ENCODE measurements at regions not wholly inside any gene's neighbourhood (a gene's known extent, or its start where the extent isn't known, plus 50 kb on each side); places are given as distances from the start of the nearest gene placed in this dataset.
"Not testable (repeated sequence)": the region's sequence is repeated elsewhere in the genome, so short reads cannot be mapped to it uniquely, and the experiment has no call there.

GRCh38 chr2:48205137-48205798 lies 109.2 kb upstream of the FOXN2 start:
- no peak overlapping the region for H3K27ac ChIP-seq
- peaks cover 0 to 9% (median 0%) of the 10 kb centered on the region in 4 donors for H3K4me1 ChIP-seq
- no peaks in the 10 kb centered on the region for H3K36me3 ChIP-seq
- H3K27me3 ChIP-seq, result no peaks in the 10 kb centered on the region
- H3K4me3 ChIP-seq, result no peak overlapping the region
- no peak for DNase-seq
- H3K9me3 ChIP-seq, result no peaks in the 10 kb centered on the region
- no peak for TF ChIP-seq CTCF (IDR thresholded peaks at IDR 0.05)
- intact Hi-C loops (cut with DNase I; ENCODE audit: low total_unique reads), result no loop called here

- DNase-seq; H3K36me3 ChIP-seq; intact Hi-C loops (cut with DNase I; ENCODE audit: low total_unique reads); H3K27ac ChIP-seq; H3K4me3 ChIP-seq; H3K27me3 ChIP-seq; H3K4me1 ChIP-seq; H3K9me3 ChIP-seq: not testable (repeated sequence)
Observed at GRCh38 chr2:48206056-48206656, 108.3 kb upstream of the FOXN2 start.

DNA sequence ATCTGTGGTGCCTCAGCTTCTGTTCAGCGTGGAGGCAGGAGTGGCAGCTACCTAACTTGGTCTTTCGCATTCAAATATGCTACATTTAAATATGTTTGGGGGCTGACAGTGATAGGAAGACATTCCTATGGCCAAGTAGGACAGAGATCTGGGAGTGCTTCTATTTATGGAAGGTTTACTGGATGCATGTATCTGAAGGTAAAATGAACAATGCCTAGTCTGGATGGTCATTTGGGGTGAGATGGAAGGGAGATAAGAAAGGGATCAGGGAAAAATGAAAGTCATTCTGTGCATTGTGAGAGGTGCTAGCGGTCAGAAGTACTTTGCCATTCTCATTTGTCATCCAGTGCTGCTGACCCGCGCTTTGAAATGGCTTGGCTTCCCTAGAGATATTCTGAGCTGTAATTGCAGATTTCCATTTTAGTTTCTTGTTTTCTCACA lies 107.3 kb upstream of the FOXN2 start:
- no peak for TF ChIP-seq CTCF (IDR thresholded peaks at IDR 0.05)
- H3K27me3 ChIP-seq, result no peaks in the 10 kb centered on the region
- intact Hi-C loops (cut with DNase I; ENCODE audit: low total_unique reads), result no loop called here
- no peak for DNase-seq
- H3K27ac ChIP-seq, result no peak overlapping the region
- no peaks in the 10 kb centered on the region for H3K9me3 ChIP-seq
- no peaks in the 10 kb centered on the region for H3K36me3 ChIP-seq
- peaks cover 0 to 9% (median 0%) of the 10 kb centered on the region in 4 donors for H3K4me1 ChIP-seq
- H3K4me3 ChIP-seq, result no peak overlapping the region

DNA sequence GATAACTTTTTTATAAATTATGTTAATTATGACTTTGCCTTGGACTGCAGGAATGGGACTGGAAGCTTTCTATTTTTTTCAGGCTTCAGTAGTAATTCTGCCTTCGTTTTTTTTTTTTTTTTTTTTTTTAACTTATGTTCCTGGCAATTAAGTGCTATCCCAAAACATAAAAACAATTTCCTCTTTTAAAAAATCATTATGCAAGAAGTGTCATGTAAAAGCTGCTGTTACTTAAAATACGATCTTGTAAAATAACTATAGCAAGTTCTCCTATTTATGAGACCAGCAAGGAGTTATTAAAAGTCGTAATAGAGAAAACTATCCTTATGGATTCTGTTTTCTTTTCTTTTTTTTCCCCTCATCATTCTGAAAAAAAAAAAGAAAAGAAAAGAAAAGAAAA lies 106.6 kb upstream of the FOXN2 start:
- DNase-seq, result no peak
- Histone ChIP-seq H3K4me3 (no peak overlapping the region), H3K27me3 (no peaks in the 10 kb centered on the region), H3K9me3 (no peaks in the 10 kb centered on the region), H3K27ac (no peak overlapping the region), H3K36me3 (no peaks in the 10 kb centered on the region), H3K4me1 (peaks cover 0 to 9% (median 0%) of the 10 kb centered on the region in 4 donors)
- no peak for TF ChIP-seq CTCF (IDR thresholded peaks at IDR 0.05)
- intact Hi-C loops (cut with DNase I; ENCODE audit: low total_unique reads), result no loop called here

GRCh38 chr2:48209214-48209885 lies 105.1 kb upstream of the FOXN2 start:
- Histone ChIP-seq H3K36me3 (no peaks in the 10 kb centered on the region), H3K4me1 (peaks cover 0 to 9% (median 0%) of the 10 kb centered on the region in 4 donors), H3K9me3 (no peaks in the 10 kb centered on the region), H3K27ac (no peak overlapping the region), H3K4me3 (no peak overlapping the region), H3K27me3 (no peaks in the 10 kb centered on the region)
- peak in 1 of 2 donors; percentile 41 for DNase-seq
- no peak for TF ChIP-seq CTCF (IDR thresholded peaks at IDR 0.05)
- intact Hi-C loops (cut with DNase I; ENCODE audit: low total_unique reads), result no loop called here

- TF ChIP-seq CTCF (IDR thresholded peaks at IDR 0.05), result no peak
- intact Hi-C loops (cut with DNase I; ENCODE audit: low total_unique reads), result no loop called here
- DNase-seq, result no peak
Observed at GRCh38 chr2:48210189-48210588, 104.3 kb upstream of the FOXN2 start.

More at GRCh38 chr2:48210189-48210588, 104.3 kb upstream of the FOXN2 start:
- Histone ChIP-seq H3K27me3 (no peaks in the 10 kb centered on the region), H3K4me3 (no peak overlapping the region), H3K27ac (no peak overlapping the region), H3K36me3 (no peaks in the 10 kb centered on the region), H3K9me3 (no peaks in the 10 kb centered on the region), H3K4me1 (peaks cover 0 to 9% (median 0%) of the 10 kb centered on the region in 4 donors)

All from tibial artery (tissue), 4 donors.